GM12878 (cell line): ENCODE measurements at regions not wholly inside any gene's neighbourhood (a gene's known extent, or its start where the extent isn't known, plus 50 kb on each side); places are given as distances from the start of the nearest gene placed in this dataset.

ENCODE experiments used
- ATAC-seq: fragments of 200-7000 bp; cut with Tn5 transposase; 3 replicates; pipeline ENCODE4 v1.9.1; 2020; ENCODE audit warnings: mild to moderate bottlenecking, moderate library complexity
- BruUV-seq: library from RNA; stranded (reverse); fragments of 400-500 nt; replicated peaks from 2 replicates; lab custom pipeline; 2021; lab: Mats Ljungman, UMichigan
- CTCF ChIA-PET: fragments of 300-600 bp; sonication (Branson Sonifier 250); formaldehyde crosslinking; extraction: SDS; loops from one replicate; lab custom pipeline; 2021; ENCODE audit warnings: inconsistent platforms; lab: Yijun Ruan, JAX
- POLR2A ChIA-PET: fragments of 350-600 bp; formaldehyde crosslinking; extraction: SDS; loops from one replicate; lab custom pipeline; 2021; ENCODE audit warnings: inconsistent platforms; lab: Charles Lee
- RAD21 ChIA-PET: fragments of 300-600 bp; sonication (Branson Sonifier 250); formaldehyde crosslinking; loops from one replicate; lab custom pipeline; 2023; ENCODE audit warnings: antibody characterized with exemption; ENCODE audit not compliant: unreplicated experiment; lab: Charles Lee
- SMC1A ChIA-PET: fragments of 300-600 bp; sonication (Branson Sonifier 250); formaldehyde crosslinking; loops from one replicate; lab custom pipeline; 2023; ENCODE audit not compliant: unreplicated experiment, uncharacterized antibody; lab: Charles Lee
- DNase-seq: peaks from one replicate; pipeline ENCODE4 v3.0.0-alpha.2; 2011; ENCODE audit warnings: low read depth, low spot score
- FAIRE-seq: peaks from 3 replicates; lab custom pipeline; 2011; peaks lifted over from hg19 to GRCh38; lab: Jason Lieb, UNC
- H2AFZ ChIP-seq: 2 replicates; pipeline ENCODE4 v1.6.0; 2011; ENCODE audit warnings: low read depth, low read length, control low read depth; ENCODE audit not compliant: control insufficient read depth
- H3K27ac ChIP-seq: 2 replicates; pipeline ENCODE4 v1.5.1; 2011; ENCODE audit warnings: control low read depth; ENCODE audit not compliant: control insufficient read depth, insufficient read depth
- H3K27me3 ChIP-seq, 2 experiments: replicated peaks in 1 of 2; 2 replicates each; pipeline versions ENCODE4 v1.6.0 to v1.6.1; 2011; ENCODE audit warnings: low read length in 1 of 2; ENCODE audit not compliant: control insufficient read depth in 2 of 2, insufficient read depth in 2 of 2
- H3K36me3 ChIP-seq, 2 experiments: 2 replicates each; pipeline ENCODE4 v1.5.1; 2011; ENCODE audit warnings: low read length in 1 of 2; ENCODE audit not compliant: control insufficient read depth in 2 of 2, insufficient read depth in 2 of 2
- H3K4me1 ChIP-seq: 2 replicates; pipeline ENCODE4 v1.6.1; 2011; ENCODE audit warnings: mild to moderate bottlenecking, low read length, moderate library complexity, mixed read lengths; ENCODE audit not compliant: control insufficient read depth, insufficient read depth
- H3K4me2 ChIP-seq: 2 replicates; pipeline ENCODE4 v1.6.0; 2011; ENCODE audit warnings: control low read depth; ENCODE audit not compliant: control insufficient read depth, insufficient read depth
- H3K4me3 ChIP-seq: fragments of 200-600 bp; sonication (generic); 2 replicates; pipeline ENCODE4 v1.5.1; 2016
- H3K79me2 ChIP-seq: 2 replicates; pipeline ENCODE4 v1.6.0; 2011; ENCODE audit warnings: low read length; ENCODE audit not compliant: control insufficient read depth, insufficient read depth
- H3K9ac ChIP-seq: 2 replicates; pipeline ENCODE4 v1.8.0; 2011; ENCODE audit warnings: low read length, control low read depth, mixed read lengths; ENCODE audit not compliant: control insufficient read depth, insufficient read depth
- H3K9me3 ChIP-seq: replicated peaks from 3 replicates; pipeline ENCODE4 v1.5.1; 2011; ENCODE audit warnings: mild to moderate bottlenecking, low read length; ENCODE audit not compliant: control insufficient read depth, insufficient read depth
- H4K20me1 ChIP-seq: 2 replicates; pipeline ENCODE4 v1.6.0; 2011; ENCODE audit not compliant: control insufficient read depth, insufficient read depth
- BACH1 ChIP-seq: fragments of 450-650 bp; IDR thresholded peaks from 2 replicates; pipeline ENCODE4 v1.6.1; 2017; ENCODE audit warnings: mild to moderate bottlenecking, borderline replicate concordance
- CHD1 ChIP-seq: IDR thresholded peaks from 2 replicates; pipeline ENCODE4 v1.6.1; 2012; ENCODE audit warnings: low read depth, low read length, improper control_type of control experiment
- ETV6 ChIP-seq, 2 experiments: fragments of 450-650 bp in 1 of 2; IDR thresholded peaks in 1 of 2; conservative IDR thresholded peaks in 1 of 2; 2 replicates each; pipeline ENCODE4 v1.6.1; 2014; ENCODE audit warnings: antibody characterized with exemption in 1 of 2, borderline replicate concordance in 1 of 2, low read depth in 1 of 2, mild to moderate bottlenecking in 1 of 2, moderate library complexity in 1 of 2
- GATAD2B ChIP-seq: fragments of 450-650 bp; conservative IDR thresholded peaks from 2 replicates; pipeline ENCODE4 v1.6.1; 2017; ENCODE audit warnings: low read depth, mild to moderate bottlenecking, moderate library complexity
- MYB ChIP-seq: fragments of 150-350 bp; IDR thresholded peaks from 2 replicates; pipeline ENCODE4 v1.6.1; 2014; ENCODE audit warnings: mild to moderate bottlenecking, low read depth, low read length, borderline replicate concordance
- TARDBP ChIP-seq: IDR thresholded peaks from 2 replicates; pipeline ENCODE4 v1.6.1; 2016; ENCODE audit warnings: borderline replicate concordance
- WGBS: methylation state at CpG from one replicate; pipeline ENCODE4 v1.1.6; 2016; ENCODE audit warnings: low lambda C conversion rate; ENCODE audit not compliant: insufficient replicate concordance, insufficient coverage; ENCODE audit errors: missing lambda C conversion rate; 5-methylcytosine and 5-hydroxymethylcytosine counted together
- in situ Hi-C: fragments of 300-500 bp; cut with MboI; formaldehyde crosslinking; loops from 9 replicates; pipeline ENCODE4 v1.14.3; 2018; ENCODE audit warnings: mixed read lengths
- intact Hi-C: fragments of 100-400 bp; cut with micrococcal nuclease; formaldehyde crosslinking; loops from one replicate; pipeline ENCODE4 v1.14.2; 2022; ENCODE audit not compliant: unreplicated experiment
- TF ChIP-seq, protein P1 (sequence below): fragments of 450-650 bp; IDR thresholded peaks from 2 replicates; pipeline ENCODE4 v1.6.1; 2016; ENCODE audit warnings: mild to moderate bottlenecking, moderate library complexity, borderline replicate concordance
- TF ChIP-seq, protein P2 (sequence below): fragments of 450-650 bp; IDR thresholded peaks from 2 replicates; pipeline ENCODE4 v1.6.1; 2017; ENCODE audit warnings: mild to moderate bottlenecking, moderate library complexity
- TF ChIP-seq, protein P3 (sequence below): fragments of 450-650 bp; formaldehyde crosslinking; IDR thresholded peaks from 2 replicates; pipeline ENCODE4 v1.5.0; 2022; ENCODE audit warnings: mild to moderate bottlenecking, missing genetic modification characterization

DNA sequence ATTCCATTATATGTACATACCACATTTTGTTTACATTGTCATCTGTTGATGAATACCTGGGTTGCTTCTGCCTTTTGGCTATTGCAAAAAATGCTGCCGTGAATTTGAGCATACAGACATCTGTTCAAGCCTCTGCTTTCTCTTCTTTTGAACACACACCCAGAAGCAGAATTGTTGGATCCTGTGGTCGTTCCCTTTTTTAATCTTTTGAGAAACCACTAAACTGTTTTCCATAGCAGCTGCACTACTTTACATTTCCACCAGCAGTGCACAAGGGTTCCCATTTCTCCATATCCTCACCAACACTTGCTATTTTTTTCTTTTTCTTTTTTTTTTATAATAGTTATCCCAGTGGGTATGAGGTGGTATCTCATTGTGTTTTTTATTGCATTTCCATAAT lies 123.5 kb downstream of the TEX29 start (continued):
- TF ChIP-seq, protein P1, sequence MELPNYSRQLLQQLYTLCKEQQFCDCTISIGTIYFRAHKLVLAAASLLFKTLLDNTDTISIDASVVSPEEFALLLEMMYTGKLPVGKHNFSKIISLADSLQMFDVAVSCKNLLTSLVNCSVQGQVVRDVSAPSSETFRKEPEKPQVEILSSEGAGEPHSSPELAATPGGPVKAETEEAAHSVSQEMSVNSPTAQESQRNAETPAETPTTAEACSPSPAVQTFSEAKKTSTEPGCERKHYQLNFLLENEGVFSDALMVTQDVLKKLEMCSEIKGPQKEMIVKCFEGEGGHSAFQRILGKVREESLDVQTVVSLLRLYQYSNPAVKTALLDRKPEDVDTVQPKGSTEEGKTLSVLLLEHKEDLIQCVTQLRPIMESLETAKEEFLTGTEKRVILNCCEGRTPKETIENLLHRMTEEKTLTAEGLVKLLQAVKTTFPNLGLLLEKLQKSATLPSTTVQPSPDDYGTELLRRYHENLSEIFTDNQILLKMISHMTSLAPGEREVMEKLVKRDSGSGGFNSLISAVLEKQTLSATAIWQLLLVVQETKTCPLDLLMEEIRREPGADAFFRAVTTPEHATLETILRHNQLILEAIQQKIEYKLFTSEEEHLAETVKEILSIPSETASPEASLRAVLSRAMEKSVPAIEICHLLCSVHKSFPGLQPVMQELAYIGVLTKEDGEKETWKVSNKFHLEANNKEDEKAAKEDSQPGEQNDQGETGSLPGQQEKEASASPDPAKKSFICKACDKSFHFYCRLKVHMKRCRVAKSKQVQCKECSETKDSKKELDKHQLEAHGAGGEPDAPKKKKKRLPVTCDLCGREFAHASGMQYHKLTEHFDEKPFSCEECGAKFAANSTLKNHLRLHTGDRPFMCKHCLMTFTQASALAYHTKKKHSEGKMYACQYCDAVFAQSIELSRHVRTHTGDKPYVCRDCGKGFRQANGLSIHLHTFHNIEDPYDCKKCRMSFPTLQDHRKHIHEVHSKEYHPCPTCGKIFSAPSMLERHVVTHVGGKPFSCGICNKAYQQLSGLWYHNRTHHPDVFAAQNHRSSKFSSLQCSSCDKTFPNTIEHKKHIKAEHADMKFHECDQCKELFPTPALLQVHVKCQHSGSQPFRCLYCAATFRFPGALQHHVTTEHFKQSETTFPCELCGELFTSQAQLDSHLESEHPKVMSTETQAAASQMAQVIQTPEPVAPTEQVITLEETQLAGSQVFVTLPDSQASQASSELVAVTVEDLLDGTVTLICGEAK: no peak
- TF ChIP-seq, protein P2, sequence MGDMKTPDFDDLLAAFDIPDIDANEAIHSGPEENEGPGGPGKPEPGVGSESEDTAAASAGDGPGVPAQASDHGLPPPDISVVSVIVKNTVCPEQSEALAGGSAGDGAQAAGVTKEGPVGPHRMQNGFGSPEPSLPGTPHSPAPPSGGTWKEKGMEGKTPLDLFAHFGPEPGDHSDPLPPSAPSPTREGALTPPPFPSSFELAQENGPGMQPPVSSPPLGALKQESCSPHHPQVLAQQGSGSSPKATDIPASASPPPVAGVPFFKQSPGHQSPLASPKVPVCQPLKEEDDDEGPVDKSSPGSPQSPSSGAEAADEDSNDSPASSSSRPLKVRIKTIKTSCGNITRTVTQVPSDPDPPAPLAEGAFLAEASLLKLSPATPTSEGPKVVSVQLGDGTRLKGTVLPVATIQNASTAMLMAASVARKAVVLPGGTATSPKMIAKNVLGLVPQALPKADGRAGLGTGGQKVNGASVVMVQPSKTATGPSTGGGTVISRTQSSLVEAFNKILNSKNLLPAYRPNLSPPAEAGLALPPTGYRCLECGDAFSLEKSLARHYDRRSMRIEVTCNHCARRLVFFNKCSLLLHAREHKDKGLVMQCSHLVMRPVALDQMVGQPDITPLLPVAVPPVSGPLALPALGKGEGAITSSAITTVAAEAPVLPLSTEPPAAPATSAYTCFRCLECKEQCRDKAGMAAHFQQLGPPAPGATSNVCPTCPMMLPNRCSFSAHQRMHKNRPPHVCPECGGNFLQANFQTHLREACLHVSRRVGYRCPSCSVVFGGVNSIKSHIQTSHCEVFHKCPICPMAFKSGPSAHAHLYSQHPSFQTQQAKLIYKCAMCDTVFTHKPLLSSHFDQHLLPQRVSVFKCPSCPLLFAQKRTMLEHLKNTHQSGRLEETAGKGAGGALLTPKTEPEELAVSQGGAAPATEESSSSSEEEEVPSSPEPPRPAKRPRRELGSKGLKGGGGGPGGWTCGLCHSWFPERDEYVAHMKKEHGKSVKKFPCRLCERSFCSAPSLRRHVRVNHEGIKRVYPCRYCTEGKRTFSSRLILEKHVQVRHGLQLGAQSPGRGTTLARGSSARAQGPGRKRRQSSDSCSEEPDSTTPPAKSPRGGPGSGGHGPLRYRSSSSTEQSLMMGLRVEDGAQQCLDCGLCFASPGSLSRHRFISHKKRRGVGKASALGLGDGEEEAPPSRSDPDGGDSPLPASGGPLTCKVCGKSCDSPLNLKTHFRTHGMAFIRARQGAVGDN: no peak
- TF ChIP-seq, all 136 proteins: peak for 0

DNA sequence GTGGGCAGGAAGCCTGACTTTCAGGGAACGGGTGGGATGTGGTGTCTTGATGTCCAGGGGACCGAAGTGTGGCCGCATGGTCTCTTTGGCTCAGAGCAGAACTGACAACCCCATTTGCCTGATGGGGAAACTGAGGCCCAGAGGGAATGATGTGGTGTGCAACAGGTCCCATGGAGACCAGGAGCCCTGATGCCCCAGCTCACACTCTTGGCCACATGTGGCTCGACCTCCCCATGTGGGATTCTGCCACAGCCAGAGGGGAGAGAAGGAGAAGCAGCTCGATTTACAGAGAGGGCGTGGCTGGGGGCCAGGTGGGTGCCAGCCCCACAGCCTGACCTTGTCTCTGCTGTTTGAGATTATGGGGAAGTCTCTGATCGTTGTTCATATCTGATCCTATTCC lies 128.1 kb downstream of the TEX29 start:
- Histone ChIP-seq H3K4me1 (no peaks in the 10 kb centered on the region), H4K20me1 (no peaks in the 10 kb centered on the region), H3K27ac (no peak overlapping the region), H2AFZ (no peak overlapping the region), H3K79me2 (no peaks in the 10 kb centered on the region), H3K27me3 (no peaks in the 10 kb centered on the region; a peak in 1 of 4 replicates), H3K36me3 (no peaks in the 10 kb centered on the region), H3K9ac (no peak overlapping the region), H3K4me3 (no peak overlapping the region), H3K4me2 (no peak overlapping the region), H3K9me3 (no peaks in the 10 kb centered on the region; the same call in 2 of the 3 replicates)
- POLR2A ChIA-PET: no interaction called here
- DNase-seq: no peak
- intact Hi-C loops (no loop called here), in situ Hi-C loops (no loop called here)
- RAD21 ChIA-PET: no interaction called here
- SMC1A ChIA-PET: no interaction called here
- WGBS: 46% methylated on average over 7 of the region's 7 CpGs
- ATAC-seq: no peak
- CTCF ChIA-PET: no interaction called here
- no TSS peak for BruUV-seq
- FAIRE-seq: no peak
- TF ChIP-seq BACH1 (no peak), ETV6 (conservative IDR thresholded peaks at IDR 0.05 in 1 of 2, IDR thresholded peaks at IDR 0.05 in 1 of 2; ENCODE audit: borderline replicate concordance in 1 of 2, low read depth in 1 of 2) (no peak), TARDBP (no peak), MYB (no peak), CHD1 (no peak), GATAD2B (no peak)
- TF ChIP-seq, protein P3, sequence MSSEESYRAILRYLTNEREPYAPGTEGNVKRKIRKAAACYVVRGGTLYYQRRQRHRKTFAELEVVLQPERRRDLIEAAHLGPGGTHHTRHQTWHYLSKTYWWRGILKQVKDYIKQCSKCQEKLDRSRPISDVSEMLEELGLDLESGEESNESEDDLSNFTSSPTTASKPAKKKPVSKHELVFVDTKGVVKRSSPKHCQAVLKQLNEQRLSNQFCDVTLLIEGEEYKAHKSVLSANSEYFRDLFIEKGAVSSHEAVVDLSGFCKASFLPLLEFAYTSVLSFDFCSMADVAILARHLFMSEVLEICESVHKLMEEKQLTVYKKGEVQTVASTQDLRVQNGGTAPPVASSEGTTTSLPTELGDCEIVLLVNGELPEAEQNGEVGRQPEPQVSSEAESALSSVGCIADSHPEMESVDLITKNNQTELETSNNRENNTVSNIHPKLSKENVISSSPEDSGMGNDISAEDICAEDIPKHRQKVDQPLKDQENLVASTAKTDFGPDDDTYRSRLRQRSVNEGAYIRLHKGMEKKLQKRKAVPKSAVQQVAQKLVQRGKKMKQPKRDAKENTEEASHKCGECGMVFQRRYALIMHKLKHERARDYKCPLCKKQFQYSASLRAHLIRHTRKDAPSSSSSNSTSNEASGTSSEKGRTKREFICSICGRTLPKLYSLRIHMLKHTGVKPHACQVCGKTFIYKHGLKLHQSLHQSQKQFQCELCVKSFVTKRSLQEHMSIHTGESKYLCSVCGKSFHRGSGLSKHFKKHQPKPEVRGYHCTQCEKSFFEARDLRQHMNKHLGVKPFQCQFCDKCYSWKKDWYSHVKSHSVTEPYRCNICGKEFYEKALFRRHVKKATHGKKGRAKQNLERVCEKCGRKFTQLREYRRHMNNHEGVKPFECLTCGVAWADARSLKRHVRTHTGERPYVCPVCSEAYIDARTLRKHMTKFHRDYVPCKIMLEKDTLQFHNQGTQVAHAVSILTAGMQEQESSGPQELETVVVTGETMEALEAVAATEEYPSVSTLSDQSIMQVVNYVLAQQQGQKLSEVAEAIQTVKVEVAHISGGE (CRISPR knock-in tag): no peak
